ENCODE measurements at regions not wholly inside any gene's neighbourhood (a gene's known extent, or its start where the extent isn't known, plus 50 kb on each side); places are given as distances from the start of the nearest gene placed in this dataset.

DNA sequence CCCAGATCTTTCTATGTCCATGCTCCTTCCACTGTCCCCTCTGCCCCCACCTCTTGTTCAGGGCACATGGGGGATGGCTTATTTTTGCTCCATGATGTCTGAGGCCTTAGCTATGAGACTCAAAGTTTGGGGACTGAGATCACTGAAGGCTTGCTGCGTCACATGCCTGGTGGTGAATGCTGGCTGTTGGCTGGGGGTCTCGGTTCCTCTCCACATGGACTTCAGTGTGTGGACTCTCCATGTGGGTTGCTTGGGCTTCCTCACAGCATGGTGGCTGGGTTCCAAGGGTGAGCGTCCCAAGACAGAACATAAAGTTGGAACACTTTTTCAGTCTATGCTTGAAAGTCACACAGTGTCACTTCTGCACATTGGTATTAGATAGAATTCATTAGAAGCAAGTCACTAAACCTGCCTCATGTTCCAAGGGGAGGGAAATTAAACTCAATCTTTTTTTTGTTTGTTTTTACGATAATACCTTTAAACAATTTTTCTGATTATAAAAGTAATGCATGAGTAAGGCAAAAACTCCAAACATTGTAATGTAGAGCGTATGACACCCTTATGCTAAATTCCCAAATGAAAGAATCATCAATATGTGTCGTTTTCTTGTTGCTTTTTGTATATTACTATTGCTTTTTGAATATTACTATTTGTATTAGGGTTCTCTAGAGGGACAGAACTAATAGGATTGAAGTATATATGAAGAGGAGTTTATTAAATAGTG is 111.7 kb downstream of the MYCN start:
- DNase-seq (ENCODE audit: low read depth) = no peak

DNA sequence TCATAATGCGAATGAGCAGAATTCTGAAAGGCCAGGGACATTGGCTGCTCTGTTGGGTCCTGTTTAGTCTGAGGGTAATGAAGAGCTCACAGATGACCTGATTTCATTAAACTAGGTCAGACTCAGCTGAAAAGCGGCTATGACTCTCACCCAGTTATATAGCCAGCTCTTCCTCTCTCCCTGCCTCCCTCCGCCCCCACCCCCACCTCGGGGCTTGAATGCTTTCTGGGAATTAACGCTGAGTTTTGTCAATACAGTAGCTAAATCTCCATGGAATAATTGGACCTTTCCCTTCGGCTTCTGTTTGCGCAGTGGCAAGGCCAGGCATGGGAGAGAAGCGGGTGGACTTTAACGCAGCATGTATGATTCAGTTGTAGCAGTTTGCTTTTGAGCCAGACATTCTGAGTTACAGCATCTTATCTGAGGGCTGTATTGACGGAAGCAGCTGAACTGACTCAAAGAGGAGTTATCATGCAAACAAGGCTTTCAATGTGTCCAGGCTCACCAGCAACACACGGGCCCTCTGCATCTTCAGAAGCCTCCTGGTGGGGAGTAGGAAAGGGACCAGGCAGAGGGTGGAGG is 110.6 kb downstream of the MYCN start:
- no peak for DNase-seq (ENCODE audit: low read depth)

DNA sequence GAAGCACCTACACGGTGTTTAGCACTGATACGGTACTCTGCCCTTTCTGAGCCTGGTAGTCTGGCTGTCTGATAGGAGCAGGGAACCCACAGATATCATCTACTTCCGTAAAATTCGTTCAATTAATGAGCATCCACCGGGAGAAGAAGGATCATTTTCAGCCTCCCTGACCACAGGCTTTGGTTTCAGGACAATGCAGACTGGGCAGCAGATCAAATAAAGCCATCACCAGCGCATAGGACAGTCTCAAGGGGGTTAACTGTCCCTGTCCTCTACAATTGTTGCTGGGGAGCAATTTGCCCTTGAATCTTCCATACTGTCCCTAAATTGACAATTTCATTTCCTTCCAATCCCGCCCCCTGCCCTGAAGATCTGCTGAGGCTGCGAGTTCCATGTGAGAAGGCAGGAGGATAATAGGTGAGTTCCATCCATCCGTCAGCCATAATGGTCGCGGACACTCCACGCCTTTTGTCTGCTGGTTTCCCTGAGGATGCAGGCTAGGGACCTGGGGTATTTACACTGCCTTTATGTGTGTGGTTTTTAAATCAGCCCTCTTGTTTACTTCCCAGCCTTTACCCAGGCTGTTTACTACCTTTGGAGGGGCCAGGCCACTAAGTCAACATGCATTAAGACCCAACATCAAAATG is 110.0 kb downstream of the MYCN start:
- DNase-seq (ENCODE audit: low read depth) = no peak

DNA sequence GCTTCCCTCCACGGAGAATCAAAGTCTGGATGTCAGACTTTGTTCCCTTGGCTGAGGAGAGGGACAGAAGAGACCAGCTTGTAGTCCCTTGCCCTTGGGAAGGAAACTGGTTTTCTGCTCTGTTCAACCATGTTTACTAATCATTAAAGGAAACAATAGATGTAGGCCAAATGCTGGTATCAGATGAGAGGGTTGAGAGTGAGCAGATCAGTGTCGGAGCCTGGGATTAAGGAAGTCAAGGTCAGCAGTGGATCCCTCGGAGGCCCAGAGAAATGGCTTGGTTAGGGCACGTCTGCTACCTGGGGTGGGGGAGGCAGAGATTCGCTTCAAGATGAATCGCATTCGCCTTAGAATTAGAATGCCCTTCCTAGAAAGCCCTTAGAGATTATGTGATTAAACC is 109.1 kb downstream of the MYCN start:
- no peak for DNase-seq (ENCODE audit: low read depth)

DNA sequence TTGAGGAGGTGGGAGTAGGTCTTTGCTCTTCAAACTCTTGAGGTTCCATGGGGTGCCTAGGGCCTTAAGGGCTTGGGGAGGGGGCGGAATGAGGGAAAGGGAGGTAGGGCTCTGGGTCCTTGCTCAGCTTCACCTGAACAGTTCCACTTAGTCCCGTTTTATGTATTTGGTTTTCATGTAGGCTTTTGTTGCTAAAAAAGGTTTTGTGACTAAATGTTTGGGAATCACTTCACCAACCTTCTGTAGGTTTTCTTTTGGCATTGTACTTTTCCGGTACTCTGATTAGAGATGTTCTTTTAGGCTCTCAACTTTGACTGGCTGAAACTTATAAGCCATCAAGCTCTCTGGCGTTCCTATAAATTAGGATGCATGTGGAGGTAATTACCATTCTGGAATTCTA is 108.1 kb downstream of the MYCN start:
- DNase-seq (ENCODE audit: low read depth) = no peak

DNA sequence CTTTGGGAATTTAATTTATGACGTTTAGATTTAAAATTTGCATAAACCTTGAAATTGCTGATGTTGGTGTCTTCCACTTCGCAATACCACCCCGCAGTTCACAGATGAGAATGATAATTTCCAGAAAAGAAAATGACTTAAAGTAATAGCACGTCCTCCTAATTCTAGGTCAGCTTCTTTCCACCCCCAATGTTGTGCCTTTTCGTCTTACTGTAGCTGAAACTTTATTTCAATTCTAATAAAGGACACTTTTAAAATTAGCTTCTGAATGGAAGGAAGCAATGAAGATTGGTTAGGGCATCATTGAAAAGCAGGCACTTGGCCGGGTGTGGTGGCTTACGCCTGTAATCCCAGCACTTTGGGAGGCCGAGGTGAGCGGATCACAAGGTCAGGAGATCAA is 107.4 kb downstream of the MYCN start:
- no peak for DNase-seq (ENCODE audit: low read depth)

DNA sequence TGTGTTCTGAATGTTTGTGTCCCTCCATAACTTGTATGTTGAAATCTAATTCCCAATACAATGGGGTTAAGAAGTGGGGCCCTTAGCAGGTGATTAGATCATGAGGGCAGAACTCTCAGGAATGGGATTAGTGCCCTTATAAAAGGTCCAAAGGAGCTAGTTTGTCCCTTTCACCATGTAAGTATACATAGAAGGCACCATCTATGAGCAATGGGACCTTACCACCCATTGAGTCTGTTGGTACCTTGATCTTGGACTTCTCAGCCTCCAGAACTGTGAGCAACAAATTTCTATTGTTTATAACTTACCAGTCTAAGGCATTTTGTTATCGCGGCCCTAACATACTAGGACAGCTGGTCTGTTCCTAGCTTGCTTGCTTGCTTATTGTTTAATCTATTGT is 106.3 kb downstream of the MYCN start:
- no peak for DNase-seq (ENCODE audit: low read depth)

DNA sequence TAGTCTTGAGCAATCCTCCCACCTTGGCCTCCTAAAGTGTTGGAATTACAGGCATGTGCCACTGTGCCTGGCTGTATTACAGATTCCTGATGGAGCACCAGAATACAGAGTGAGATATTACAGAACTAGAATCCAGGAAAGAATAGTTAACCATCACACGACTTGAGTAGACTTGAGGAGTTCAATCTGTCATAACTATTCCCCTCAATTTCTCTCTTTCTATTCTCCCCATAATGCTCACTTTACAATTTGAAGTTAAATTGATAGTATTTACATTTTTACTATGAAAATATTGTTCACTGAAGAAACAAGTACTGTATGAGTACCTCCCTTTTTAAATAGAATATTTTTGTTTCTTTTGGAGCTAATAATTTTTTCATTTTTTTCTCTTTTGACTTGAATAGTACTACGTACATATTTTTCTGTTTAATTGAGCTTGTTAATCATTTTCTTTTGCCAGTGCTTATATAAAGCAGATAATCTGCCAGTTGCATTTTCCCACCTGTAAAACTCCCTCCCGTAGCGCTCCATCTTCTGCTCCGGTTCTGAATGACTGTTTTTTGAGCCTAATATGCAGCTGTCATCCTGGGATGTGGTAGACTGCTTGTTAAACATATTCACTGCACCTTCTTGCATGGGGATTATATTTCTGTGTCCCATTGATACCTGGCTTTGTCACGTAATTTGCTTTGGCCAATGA is 105.5 kb downstream of the MYCN start:
- DNase-seq (ENCODE audit: low read depth) = no peak

DNA sequence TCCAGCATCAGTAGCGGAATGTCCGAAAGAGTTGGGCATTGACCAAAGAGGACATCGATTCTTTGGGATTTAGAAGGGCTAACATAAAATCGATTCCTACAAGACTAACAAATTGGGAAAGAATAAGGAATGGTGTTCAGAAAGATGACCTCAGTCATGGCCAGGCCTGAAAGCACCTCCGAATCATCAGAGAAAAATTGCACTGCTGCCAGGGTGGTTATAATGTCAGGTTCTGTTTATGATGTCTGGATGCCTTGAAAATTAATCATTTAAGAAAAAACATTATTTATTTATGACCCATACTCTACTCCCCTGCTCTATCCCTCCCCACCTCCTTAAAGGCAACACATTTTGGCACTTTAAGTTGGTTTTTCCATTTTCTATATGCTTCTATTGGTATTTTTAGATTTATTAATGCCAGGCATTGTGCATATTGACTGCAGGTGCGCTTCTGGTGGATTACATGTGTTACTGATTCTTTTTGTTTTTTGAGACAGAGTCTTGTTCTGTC is 104.7 kb downstream of the MYCN start:
- DNase-seq (ENCODE audit: low read depth) = no peak

DNA sequence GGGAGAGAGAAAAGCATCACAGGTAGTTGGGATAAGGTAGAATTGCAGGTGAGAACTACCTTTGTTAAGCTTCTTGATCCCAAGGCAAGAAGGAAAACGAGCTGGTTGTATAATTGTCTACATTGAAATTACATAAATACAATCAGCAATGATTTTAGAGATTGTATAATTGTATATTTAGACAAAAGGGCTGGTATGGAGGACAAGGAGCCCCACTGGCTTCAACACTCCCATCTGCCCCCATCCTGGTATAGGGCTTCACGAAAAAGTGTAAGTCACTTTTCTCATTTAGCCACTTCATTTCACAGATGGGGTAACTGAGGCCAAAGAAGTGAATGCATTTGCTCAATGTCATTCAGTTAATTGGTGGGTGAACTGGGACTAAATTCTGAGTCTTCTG is 103.3 kb downstream of the MYCN start:
- DNase-seq (ENCODE audit: low read depth) = no peak

DNA sequence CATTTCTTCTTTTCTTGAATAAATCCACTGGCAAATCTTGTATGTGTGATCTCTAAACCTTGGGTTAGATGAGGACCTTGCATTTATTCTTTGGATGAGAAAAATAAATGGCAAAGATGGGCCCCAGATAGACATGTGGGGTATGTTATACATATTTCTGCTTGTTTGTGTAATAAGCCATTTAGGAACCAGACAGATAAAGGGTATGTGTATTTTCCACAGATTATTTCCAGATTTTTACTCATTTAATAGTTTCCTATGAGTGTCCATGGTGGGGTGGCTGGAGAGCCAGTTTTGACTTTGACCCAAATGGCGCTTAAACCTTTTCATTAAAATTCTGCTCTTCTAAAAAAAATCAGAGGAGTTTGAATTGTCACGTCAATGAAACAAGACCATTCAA is 102.8 kb downstream of the MYCN start:
- no peak for DNase-seq (ENCODE audit: low read depth)

DNA sequence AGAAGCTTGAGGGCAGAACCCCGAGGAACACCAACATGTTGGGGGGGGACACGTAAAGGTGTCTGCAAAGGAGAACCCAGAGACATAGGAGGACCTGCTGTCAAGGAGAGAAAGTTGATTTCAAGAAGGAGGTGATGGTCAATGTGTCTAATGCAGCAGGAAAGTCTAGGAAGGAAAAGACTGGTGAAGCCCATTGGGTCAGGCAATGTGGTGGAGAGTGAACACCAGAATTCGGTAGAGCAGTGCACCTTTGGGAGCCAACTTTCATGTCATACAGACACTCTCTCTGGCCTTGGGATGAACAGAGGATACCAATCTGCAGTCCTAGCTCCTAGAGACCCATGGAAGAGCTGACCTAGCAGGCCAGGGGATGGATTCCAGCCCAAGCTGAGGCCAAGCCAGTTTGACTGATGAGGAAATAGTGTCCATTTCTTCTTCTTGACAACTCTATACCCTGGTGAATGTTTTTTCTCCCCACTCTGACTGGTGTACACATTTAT is 101.9 kb downstream of the MYCN start:
- DNase-seq (ENCODE audit: low read depth) = no peak

DNA sequence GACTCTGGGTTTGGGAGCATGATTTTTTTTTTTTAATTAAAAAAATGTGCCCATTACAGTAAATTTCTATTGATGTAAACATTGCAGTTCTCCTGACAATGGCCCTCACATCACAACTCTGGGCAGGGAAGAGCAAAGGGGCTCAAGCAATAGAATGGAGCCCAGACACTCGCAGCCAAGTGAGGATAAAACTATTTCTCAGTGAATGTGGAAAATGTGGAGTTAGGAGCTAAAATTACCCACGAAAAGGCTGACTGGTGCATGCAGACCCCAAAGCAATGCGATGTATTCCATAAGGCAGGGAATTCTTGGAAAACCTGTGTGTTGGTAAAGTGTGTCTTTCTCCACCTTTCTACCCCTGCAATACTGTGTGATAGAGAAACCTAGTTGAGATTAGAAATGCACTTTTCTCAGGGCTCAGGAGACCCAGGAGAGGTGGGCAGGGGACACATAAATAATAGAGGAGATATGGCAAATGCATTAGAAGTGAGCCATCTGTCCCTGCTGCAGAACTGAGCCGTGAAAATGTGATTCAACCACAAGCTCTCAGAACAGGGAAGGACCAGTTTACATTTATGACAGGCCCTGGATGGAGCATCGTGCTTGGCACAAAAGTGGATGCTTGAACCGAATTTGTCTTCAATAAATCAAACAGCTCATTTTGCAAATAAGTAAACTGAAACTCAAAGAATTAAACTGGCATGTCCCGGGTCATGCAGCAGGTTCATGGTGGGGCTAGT is 100.1 kb downstream of the MYCN start:
- no peak for DNase-seq (ENCODE audit: low read depth)

DNA sequence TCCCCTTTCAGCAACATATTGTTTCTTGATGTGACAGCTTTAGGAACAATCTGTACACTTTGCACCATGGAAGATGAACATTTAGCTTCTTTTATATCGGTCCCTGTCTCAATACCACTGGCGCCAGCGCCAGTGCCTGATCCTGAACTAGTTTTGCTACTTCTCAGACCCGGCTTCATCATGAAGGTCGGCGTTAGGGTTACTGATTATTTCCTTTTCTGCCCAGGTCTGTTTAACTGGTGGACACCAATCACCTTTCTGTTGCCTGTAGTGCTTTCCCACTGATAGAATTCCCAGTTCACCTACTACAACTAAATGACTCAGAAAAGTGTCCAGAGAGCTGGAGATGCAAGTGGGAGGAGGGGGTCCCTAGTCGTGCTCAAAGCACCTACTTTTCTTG is 99.5 kb downstream of the MYCN start:
- no peak for DNase-seq (ENCODE audit: low read depth)

DNA sequence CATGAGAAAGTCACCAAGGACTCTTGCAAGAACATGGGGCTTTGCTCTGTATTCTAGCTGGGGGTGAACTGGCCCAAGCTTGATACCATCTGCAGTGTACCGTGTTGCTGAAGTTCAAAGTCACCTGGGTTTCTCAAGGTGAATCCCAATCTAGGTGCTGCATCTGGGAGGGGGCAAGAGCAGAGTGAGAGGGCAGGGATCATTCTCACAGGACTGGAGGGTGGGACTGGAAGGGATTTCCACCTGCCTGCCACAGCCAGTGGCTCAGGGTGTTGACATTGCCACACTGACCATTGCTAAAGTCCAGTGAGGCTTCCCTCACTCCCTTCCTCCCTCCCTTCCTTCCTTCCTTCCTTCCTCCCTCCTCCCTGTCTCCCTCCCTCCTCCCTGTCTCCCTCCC is 98.7 kb downstream of the MYCN start:
- DNase-seq (ENCODE audit: low read depth) = no peak

DNA sequence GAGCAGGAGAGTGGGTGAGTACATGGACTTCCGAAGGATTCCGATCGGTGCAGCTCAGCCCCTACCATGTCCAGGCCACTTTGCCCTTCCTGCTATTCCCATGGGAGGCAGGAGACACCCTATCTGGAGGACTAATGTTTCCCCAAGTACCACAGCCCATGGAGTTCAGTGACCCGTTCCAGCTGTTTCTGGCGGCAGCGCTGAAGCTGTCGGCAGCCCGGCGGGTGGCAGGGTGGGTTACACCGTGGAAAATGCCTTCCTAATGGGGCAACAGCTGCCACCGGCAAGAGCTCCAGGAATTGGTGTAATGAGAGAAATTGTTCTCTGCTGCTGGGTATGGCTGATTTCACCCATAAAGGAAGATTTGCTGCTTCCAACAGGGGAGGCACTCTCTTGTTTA is 98.3 kb downstream of the MYCN start:
- no peak for DNase-seq (ENCODE audit: low read depth)

DNA sequence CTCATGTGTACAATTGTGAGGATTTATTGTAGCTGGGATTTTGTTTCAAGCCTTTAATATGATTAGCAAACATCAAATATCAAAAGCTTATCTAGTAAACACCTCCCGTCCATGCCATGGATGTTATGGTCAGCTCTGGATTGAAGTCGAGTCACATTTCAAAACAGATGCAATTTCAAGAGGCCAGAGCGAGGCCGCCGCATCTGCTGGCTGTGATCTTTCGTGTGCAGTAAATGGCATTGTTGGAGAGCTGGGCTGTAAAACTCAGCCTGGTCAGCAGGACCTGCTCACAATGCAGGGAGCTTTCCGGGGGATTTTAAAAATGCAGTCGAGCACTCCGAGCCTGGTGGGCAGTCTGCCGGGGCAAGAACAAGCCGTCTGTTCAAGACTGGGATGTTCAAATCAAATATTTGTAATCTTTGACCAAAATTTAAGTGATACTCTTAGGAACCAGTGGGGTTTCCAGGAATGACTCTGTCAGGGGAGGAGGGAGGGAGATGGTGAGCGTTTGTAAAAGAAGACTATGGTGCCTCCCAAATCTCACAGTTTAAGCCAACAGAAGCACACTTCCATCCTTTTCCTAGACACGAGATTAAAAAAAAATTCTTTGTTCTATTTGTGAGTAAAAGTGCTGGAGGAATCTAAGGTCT is 97.6 kb downstream of the MYCN start:
- DNase-seq (ENCODE audit: low read depth) = no peak

DNA sequence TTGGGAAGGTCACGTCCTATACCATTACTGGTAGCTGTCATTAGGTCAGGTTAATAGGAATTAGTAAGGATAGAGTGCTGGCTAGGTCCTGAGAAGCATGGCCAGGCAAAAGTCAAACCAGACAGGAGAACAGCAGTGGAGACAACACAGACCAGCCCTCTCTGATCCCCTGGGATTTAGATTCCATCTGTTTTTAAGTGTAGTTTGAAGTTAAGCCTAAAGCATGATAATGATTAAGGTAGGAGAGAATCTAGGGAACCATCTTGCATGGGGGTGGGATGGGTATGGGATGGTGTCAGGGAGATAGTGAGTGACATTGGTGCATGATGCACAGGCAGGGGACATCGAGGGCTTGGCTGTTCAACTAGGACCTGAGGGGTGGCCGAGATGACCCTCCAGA is 96.6 kb downstream of the MYCN start:
- DNase-seq (ENCODE audit: low read depth) = no peak

DNA sequence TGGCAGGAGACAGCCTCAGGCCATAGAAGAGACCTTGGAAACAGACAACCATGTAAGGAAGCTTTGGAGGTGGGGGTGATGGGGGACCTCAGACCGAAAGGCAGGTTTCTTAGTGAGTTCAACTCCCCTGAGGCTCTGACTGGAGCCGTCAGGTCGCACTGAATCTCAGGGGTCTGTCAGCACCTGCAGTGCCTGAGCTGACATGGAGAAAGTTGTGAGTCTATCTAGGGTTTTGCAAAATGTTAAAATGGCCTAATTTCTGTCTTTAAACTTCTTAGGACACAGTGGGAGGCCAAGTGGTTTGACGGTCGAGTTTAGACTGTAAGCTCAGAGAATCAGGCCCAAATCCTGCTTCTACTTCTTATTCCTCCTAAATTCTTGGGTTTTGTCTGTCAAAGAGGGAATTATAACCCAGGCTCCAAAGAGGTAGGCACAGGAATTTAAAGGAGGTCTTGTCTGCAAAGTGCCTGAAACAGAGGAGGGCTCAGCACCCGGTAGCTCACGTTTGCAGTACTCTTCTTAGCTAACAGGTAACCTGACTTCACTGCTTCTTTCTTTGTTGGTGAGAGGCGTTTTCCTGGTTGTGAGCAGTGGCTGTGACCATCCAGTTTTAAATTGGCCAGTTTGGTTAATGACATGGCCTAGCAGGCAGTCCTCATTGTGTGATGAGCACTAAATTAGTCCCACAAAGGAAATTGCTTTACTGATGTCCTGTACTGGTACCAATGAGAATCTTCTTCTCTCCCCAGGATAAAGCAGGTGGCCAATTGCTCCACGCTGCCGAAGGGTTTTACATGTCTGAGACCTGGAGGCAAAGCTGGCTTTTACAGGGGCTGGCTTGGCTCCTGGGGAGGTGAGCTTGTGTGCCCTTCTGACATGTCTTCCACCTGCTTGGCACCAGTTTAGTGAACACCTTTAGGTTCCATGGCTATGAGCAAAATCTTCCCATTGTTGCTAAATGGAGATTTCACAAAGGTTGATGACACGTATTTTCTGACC is 95.7 kb downstream of the MYCN start:
- DNase-seq (ENCODE audit: low read depth) = no peak
